ENCODE measurements at regions not wholly inside any gene's neighbourhood (a gene's known extent, or its start where the extent isn't known, plus 50 kb on each side); places are given as distances from the start of the nearest gene placed in this dataset.
"Not testable (repeated sequence)": the region's sequence is repeated elsewhere in the genome, so short reads cannot be mapped to it uniquely, and the experiment has no call there.

- Mint-ChIP-seq H3K4me3 (no peak overlapping the region), H3K27ac (no peak overlapping the region), H3K27me3 (no peaks in the 10 kb centered on the region), H3K4me1 (peaks cover 7% of the 10 kb centered on the region), H3K9me3 (no peaks in the 10 kb centered on the region), H3K36me3 (no peaks in the 10 kb centered on the region)
- ATAC-seq = no peak
Observed at GRCh38 chr10:8401531-8401930, 347.0 kb downstream of the GATA3 start.

- Mint-ChIP-seq H3K36me3 (no peaks in the 10 kb centered on the region), H3K27me3 (no peaks in the 10 kb centered on the region), H3K4me3 (no peak overlapping the region), H3K9me3 (no peaks in the 10 kb centered on the region), H3K27ac (no peak overlapping the region), H3K4me1 (peaks cover 7% of the 10 kb centered on the region)
- no peak for ATAC-seq
Observed at GRCh38 chr10:8402576-8402975, 348.1 kb downstream of the GATA3 start.

- Mint-ChIP-seq H3K27me3 (no peaks in the 10 kb centered on the region), H3K36me3 (no peaks in the 10 kb centered on the region), H3K27ac (no peak overlapping the region), H3K4me1 (peaks cover 7% of the 10 kb centered on the region), H3K9me3 (no peaks in the 10 kb centered on the region), H3K4me3 (no peak overlapping the region)
- no peak for ATAC-seq
Observed at GRCh38 chr10:8403711-8404371, 349.4 kb downstream of the GATA3 start.

- peaks cover 7% of the 10 kb centered on the region for H3K4me1 Mint-ChIP-seq
- H3K36me3 Mint-ChIP-seq = no peaks in the 10 kb centered on the region
- H3K4me3 Mint-ChIP-seq = no peak overlapping the region
- ATAC-seq = no peak
- no peaks in the 10 kb centered on the region for H3K9me3 Mint-ChIP-seq
- H3K27ac Mint-ChIP-seq = no peak overlapping the region
- no peaks in the 10 kb centered on the region for H3K27me3 Mint-ChIP-seq
Observed at GRCh38 chr10:8404721-8405120, 350.2 kb downstream of the GATA3 start.

GRCh38 chr10:8405596-8405995, 351.1 kb downstream of the GATA3 start:
- H3K27ac Mint-ChIP-seq = no peak overlapping the region
- ATAC-seq = no peak

GRCh38 chr10:8407501-8408021, 353.1 kb downstream of the GATA3 start:
- Mint-ChIP-seq H3K36me3 (no peaks in the 10 kb centered on the region), H3K27me3 (no peaks in the 10 kb centered on the region), H3K4me3 (no peak overlapping the region), H3K9me3 (no peaks in the 10 kb centered on the region), H3K4me1 (peaks cover 7% of the 10 kb centered on the region), H3K27ac (no peak overlapping the region)
- ATAC-seq = no peak

More at GRCh38 chr10:8405596-8405995, 351.1 kb downstream of the GATA3 start:
- H3K9me3 Mint-ChIP-seq = no peaks in the 10 kb centered on the region
- no peaks in the 10 kb centered on the region for H3K36me3 Mint-ChIP-seq
- no peaks in the 10 kb centered on the region for H3K27me3 Mint-ChIP-seq
- H3K4me3 Mint-ChIP-seq = no peak overlapping the region
- peaks cover 7% of the 10 kb centered on the region for H3K4me1 Mint-ChIP-seq

GRCh38 chr10:8410506-8410905, 356.0 kb downstream of the GATA3 start:
- no peak overlapping the region for H3K27ac Mint-ChIP-seq
- H3K36me3 Mint-ChIP-seq = no peaks in the 10 kb centered on the region

GRCh38 chr10:8412541-8412940, 358.1 kb downstream of the GATA3 start:
- no peaks in the 10 kb centered on the region for H3K36me3 Mint-ChIP-seq
- H3K4me1 Mint-ChIP-seq = no peaks in the 10 kb centered on the region
- ATAC-seq = no peak
- H3K27ac Mint-ChIP-seq = no peak overlapping the region
- H3K9me3 Mint-ChIP-seq = peaks cover 2% of the 10 kb centered on the region
- H3K27me3 Mint-ChIP-seq = no peaks in the 10 kb centered on the region
- no peak overlapping the region for H3K4me3 Mint-ChIP-seq

More at GRCh38 chr10:8410506-8410905, 356.0 kb downstream of the GATA3 start:
- Mint-ChIP-seq H3K27me3 (no peaks in the 10 kb centered on the region), H3K4me1 (no peaks in the 10 kb centered on the region), H3K9me3 (peaks cover 2% of the 10 kb centered on the region), H3K4me3 (no peak overlapping the region)
- ATAC-seq = no peak

GRCh38 chr10:8415029-8415428, 360.5 kb downstream of the GATA3 start:
- not testable (repeated sequence) for H3K9me3 Mint-ChIP-seq, H3K27me3 Mint-ChIP-seq, H3K4me3 Mint-ChIP-seq, ATAC-seq, H3K27ac Mint-ChIP-seq, H3K4me1 Mint-ChIP-seq, H3K36me3 Mint-ChIP-seq

- Mint-ChIP-seq H3K9me3 (peaks cover 2% of the 10 kb centered on the region), H3K27ac (no peak overlapping the region), H3K4me1 (no peaks in the 10 kb centered on the region), H3K4me3 (no peak overlapping the region), H3K27me3 (no peaks in the 10 kb centered on the region), H3K36me3 (no peaks in the 10 kb centered on the region)
- no peak for ATAC-seq
Observed at GRCh38 chr10:8416192-8416701, 361.8 kb downstream of the GATA3 start.

GRCh38 chr10:8416760-8417159, 362.3 kb downstream of the GATA3 start:
- ATAC-seq = no peak
- Mint-ChIP-seq H3K9me3 (peaks cover 2% of the 10 kb centered on the region), H3K4me3 (no peak overlapping the region), H3K36me3 (no peaks in the 10 kb centered on the region), H3K4me1 (no peaks in the 10 kb centered on the region), H3K27me3 (no peaks in the 10 kb centered on the region), H3K27ac (no peak overlapping the region)

GRCh38 chr10:8417631-8418030, 363.1 kb downstream of the GATA3 start:
- no peaks in the 10 kb centered on the region for H3K4me1 Mint-ChIP-seq
- no peaks in the 10 kb centered on the region for H3K27me3 Mint-ChIP-seq
- no peak overlapping the region for H3K27ac Mint-ChIP-seq
- H3K4me3 Mint-ChIP-seq = no peak overlapping the region
- ATAC-seq = no peak
- H3K36me3 Mint-ChIP-seq = no peaks in the 10 kb centered on the region
- peaks cover 2% of the 10 kb centered on the region for H3K9me3 Mint-ChIP-seq

- no peak for ATAC-seq
- Mint-ChIP-seq H3K4me3 (no peak overlapping the region), H3K27me3 (no peaks in the 10 kb centered on the region), H3K9me3 (peaks cover 2% of the 10 kb centered on the region), H3K4me1 (no peaks in the 10 kb centered on the region), H3K36me3 (no peaks in the 10 kb centered on the region), H3K27ac (no peak overlapping the region)
Observed at GRCh38 chr10:8418631-8419030, 364.1 kb downstream of the GATA3 start.

GRCh38 chr10:8420182-8420581, 365.7 kb downstream of the GATA3 start:
- Mint-ChIP-seq H3K36me3 (no peaks in the 10 kb centered on the region), H3K27me3 (no peaks in the 10 kb centered on the region), H3K27ac (no peak overlapping the region), H3K4me3 (no peak overlapping the region), H3K9me3 (peaks cover 2% of the 10 kb centered on the region), H3K4me1 (no peaks in the 10 kb centered on the region)
- ATAC-seq = no peak

GRCh38 chr10:8424555-8425211, 370.2 kb downstream of the GATA3 start:
- no peaks in the 10 kb centered on the region for H3K4me1 Mint-ChIP-seq
- no peak for ATAC-seq

GRCh38 chr10:8428654-8429053, 374.2 kb downstream of the GATA3 start:
- no peaks in the 10 kb centered on the region for H3K27me3 Mint-ChIP-seq
- no peaks in the 10 kb centered on the region for H3K9me3 Mint-ChIP-seq
- no peaks in the 10 kb centered on the region for H3K4me1 Mint-ChIP-seq
- H3K27ac Mint-ChIP-seq = no peak overlapping the region
- H3K4me3 Mint-ChIP-seq = no peak overlapping the region
- no peak for ATAC-seq
- no peaks in the 10 kb centered on the region for H3K36me3 Mint-ChIP-seq

More at GRCh38 chr10:8424555-8425211, 370.2 kb downstream of the GATA3 start:
- Mint-ChIP-seq H3K27ac (no peak overlapping the region), H3K36me3 (no peaks in the 10 kb centered on the region), H3K4me3 (no peak overlapping the region), H3K9me3 (no peaks in the 10 kb centered on the region), H3K27me3 (no peaks in the 10 kb centered on the region)

Measured in stimulated activated memory B cell treated with anti-CD40 and anti-IgM and Interleukin-4, amounts not matched to agents 10 μg/mL and 1 μg/mL and 100 μg/mL, for 72 hours (primary cell).